ENCODE measurements at regions not wholly inside any gene's neighbourhood (a gene's known extent, or its start where the extent isn't known, plus 50 kb on each side); places are given as distances from the start of the nearest gene placed in this dataset.

DNA sequence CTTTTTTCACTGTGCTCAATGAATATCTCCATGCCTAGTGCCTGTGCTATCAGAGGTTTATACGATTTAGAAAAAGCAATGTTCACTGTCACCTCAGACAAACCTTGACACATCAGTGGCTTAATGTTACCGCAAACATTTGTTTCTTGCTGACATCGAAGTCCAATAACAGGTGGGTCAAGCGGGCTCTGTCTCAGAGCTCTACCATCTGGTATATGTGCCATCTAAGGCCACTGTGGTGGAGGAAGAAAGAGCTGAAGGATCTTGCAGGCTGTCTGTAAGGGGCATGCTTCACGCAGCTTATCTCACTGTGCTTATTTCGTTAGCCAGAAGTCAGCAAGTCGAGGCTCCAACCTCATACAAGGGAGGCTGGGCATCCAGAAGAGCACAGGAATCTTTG is 189.5 kb upstream of the NTF3 start:
- no peak overlapping the region for H2AFZ ChIP-seq (ENCODE audit: low read depth, low read length)
- H3K27ac ChIP-seq (ENCODE audit: low read length), result no peak overlapping the region
- no peaks in the 10 kb centered on the region for H4K20me1 ChIP-seq (ENCODE audit: insufficient read depth)
- no peaks in the 10 kb centered on the region for H3K9me3 ChIP-seq (ENCODE audit: low read length)
- H3K36me3 ChIP-seq (ENCODE audit: insufficient read depth, low read length), result no peaks in the 10 kb centered on the region
- H3F3A ChIP-seq (ENCODE audit: insufficient read depth, low read length, poor library complexity, severe bottlenecking), result no peaks in the 10 kb centered on the region
- no peak for TF ChIP-seq POLR2AphosphoS5 (IDR thresholded peaks at IDR 0.05)
- no peak for TF ChIP-seq RAD21 (conservative IDR thresholded peaks at IDR 0.05)
- TF ChIP-seq, protein P1, sequence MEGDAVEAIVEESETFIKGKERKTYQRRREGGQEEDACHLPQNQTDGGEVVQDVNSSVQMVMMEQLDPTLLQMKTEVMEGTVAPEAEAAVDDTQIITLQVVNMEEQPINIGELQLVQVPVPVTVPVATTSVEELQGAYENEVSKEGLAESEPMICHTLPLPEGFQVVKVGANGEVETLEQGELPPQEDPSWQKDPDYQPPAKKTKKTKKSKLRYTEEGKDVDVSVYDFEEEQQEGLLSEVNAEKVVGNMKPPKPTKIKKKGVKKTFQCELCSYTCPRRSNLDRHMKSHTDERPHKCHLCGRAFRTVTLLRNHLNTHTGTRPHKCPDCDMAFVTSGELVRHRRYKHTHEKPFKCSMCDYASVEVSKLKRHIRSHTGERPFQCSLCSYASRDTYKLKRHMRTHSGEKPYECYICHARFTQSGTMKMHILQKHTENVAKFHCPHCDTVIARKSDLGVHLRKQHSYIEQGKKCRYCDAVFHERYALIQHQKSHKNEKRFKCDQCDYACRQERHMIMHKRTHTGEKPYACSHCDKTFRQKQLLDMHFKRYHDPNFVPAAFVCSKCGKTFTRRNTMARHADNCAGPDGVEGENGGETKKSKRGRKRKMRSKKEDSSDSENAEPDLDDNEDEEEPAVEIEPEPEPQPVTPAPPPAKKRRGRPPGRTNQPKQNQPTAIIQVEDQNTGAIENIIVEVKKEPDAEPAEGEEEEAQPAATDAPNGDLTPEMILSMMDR (IDR thresholded peaks at IDR 0.05; ENCODE audit: poor library complexity, severe bottlenecking), result no peak
- TF ChIP-seq SMC3 (conservative IDR thresholded peaks at IDR 0.05; ENCODE audit: poor library complexity), result no peak
- TF ChIP-seq EP300 (conservative IDR thresholded peaks at IDR 0.05; ENCODE audit: poor library complexity, severe bottlenecking), result no peak
- no peak for TF ChIP-seq MXI1 (conservative IDR thresholded peaks at IDR 0.05; ENCODE audit: poor library complexity, severe bottlenecking)
- TF ChIP-seq, protein P2, sequence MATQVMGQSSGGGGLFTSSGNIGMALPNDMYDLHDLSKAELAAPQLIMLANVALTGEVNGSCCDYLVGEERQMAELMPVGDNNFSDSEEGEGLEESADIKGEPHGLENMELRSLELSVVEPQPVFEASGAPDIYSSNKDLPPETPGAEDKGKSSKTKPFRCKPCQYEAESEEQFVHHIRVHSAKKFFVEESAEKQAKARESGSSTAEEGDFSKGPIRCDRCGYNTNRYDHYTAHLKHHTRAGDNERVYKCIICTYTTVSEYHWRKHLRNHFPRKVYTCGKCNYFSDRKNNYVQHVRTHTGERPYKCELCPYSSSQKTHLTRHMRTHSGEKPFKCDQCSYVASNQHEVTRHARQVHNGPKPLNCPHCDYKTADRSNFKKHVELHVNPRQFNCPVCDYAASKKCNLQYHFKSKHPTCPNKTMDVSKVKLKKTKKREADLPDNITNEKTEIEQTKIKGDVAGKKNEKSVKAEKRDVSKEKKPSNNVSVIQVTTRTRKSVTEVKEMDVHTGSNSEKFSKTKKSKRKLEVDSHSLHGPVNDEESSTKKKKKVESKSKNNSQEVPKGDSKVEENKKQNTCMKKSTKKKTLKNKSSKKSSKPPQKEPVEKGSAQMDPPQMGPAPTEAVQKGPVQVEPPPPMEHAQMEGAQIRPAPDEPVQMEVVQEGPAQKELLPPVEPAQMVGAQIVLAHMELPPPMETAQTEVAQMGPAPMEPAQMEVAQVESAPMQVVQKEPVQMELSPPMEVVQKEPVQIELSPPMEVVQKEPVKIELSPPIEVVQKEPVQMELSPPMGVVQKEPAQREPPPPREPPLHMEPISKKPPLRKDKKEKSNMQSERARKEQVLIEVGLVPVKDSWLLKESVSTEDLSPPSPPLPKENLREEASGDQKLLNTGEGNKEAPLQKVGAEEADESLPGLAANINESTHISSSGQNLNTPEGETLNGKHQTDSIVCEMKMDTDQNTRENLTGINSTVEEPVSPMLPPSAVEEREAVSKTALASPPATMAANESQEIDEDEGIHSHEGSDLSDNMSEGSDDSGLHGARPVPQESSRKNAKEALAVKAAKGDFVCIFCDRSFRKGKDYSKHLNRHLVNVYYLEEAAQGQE (IDR thresholded peaks at IDR 0.05; ENCODE audit: borderline replicate concordance), result no peak
- TF ChIP-seq EZH2 (IDR thresholded peaks at IDR 0.05; ENCODE audit: borderline replicate concordance, insufficient read depth, low read length, poor library complexity, severe bottlenecking), result no peak
- TF ChIP-seq TAF1 (IDR thresholded peaks at IDR 0.05; ENCODE audit: low read depth), result no peak
- no peak overlapping the region for H3K4me2 ChIP-seq (ENCODE audit: low read length)
- H3K27me3 ChIP-seq (ENCODE audit: insufficient read depth, low read depth, low read length), result no peaks in the 10 kb centered on the region
- H3K9ac ChIP-seq (ENCODE audit: low read length), result no peak overlapping the region
- H3K9me2 ChIP-seq (ENCODE audit: insufficient read depth, low read length), result no peaks in the 10 kb centered on the region
- H3K4me3 ChIP-seq (ENCODE audit: low read length), result no peak overlapping the region
- H3K79me2 ChIP-seq (replicated peaks; ENCODE audit: insufficient read depth, low read length), result no peaks in the 10 kb centered on the region

DNA sequence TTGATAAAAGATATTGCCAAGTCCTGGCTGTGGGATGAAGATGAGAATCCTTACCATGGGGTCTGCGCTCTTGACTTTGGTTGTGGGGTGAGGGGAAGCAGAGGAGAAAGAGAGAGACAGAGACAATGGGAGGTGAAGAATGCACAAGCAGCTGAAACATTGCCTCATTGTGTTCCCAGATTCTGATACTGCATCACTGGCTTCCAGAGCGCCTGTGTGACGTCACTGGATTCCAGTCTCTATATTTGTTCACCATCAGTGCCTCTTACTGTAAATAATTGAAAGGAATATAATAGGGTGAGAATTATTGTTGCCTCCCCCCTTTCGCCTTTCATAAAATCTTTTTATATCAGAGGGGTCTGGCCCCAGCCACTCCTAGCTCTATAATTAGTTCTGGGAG is 188.9 kb upstream of the NTF3 start:
- Histone ChIP-seq H2AFZ (ENCODE audit: low read depth, low read length) (no peak overlapping the region), H3K4me2 (ENCODE audit: low read length) (no peak overlapping the region), H3K9ac (ENCODE audit: low read length) (no peak overlapping the region), H3K36me3 (ENCODE audit: insufficient read depth, low read length) (no peaks in the 10 kb centered on the region), H3K27me3 (ENCODE audit: insufficient read depth, low read depth, low read length) (no peaks in the 10 kb centered on the region), H3K4me3 (ENCODE audit: low read length) (no peak overlapping the region), H3F3A (ENCODE audit: insufficient read depth, low read length, poor library complexity, severe bottlenecking) (no peaks in the 10 kb centered on the region), H3K9me3 (ENCODE audit: low read length) (no peaks in the 10 kb centered on the region), H3K27ac (ENCODE audit: low read length) (no peak overlapping the region), H3K9me2 (ENCODE audit: insufficient read depth, low read length) (no peaks in the 10 kb centered on the region), H3K79me2 (replicated peaks; ENCODE audit: insufficient read depth, low read length) (no peaks in the 10 kb centered on the region), H4K20me1 (ENCODE audit: insufficient read depth) (no peaks in the 10 kb centered on the region)
- no peak for TF ChIP-seq MXI1 (conservative IDR thresholded peaks at IDR 0.05; ENCODE audit: poor library complexity, severe bottlenecking)
- no peak for TF ChIP-seq RAD21 (conservative IDR thresholded peaks at IDR 0.05)
- no peak for TF ChIP-seq EP300 (conservative IDR thresholded peaks at IDR 0.05; ENCODE audit: poor library complexity, severe bottlenecking)
- TF ChIP-seq, protein P1 (IDR thresholded peaks at IDR 0.05; ENCODE audit: poor library complexity, severe bottlenecking), result no peak
- no peak for TF ChIP-seq POLR2AphosphoS5 (IDR thresholded peaks at IDR 0.05)
- no peak for TF ChIP-seq EZH2 (IDR thresholded peaks at IDR 0.05; ENCODE audit: borderline replicate concordance, insufficient read depth, low read length, poor library complexity, severe bottlenecking)
- no peak for TF ChIP-seq SMC3 (conservative IDR thresholded peaks at IDR 0.05; ENCODE audit: poor library complexity)
- TF ChIP-seq, protein P2 (IDR thresholded peaks at IDR 0.05; ENCODE audit: borderline replicate concordance), result no peak
- no peak for TF ChIP-seq TAF1 (IDR thresholded peaks at IDR 0.05; ENCODE audit: low read depth)
